SK-N-SH treated with all-trans-retinoic acid at 6 μM for 48 hours (cell line): ENCODE measurements at regions not wholly inside any gene's neighbourhood (a gene's known extent, or its start where the extent isn't known, plus 50 kb on each side); places are given as distances from the start of the nearest gene placed in this dataset.
A peak's percentile ranks its signal among the peaks of the same experiment; 100 is the strongest.

Experiments used
- ATAC-seq: fragments of 200-7000 bp; cut with Tn5 transposase; 3 replicates; pipeline ENCODE4 v1.9.1; 2020; ENCODE audit warnings: mild to moderate bottlenecking, moderate library complexity
- ARNTL ChIP-seq: fragments of 450-650 bp; formaldehyde crosslinking; IDR thresholded peaks from 2 replicates; pipeline ENCODE4 v1.5.0; 2020; ENCODE audit warnings: low read depth, mild to moderate bottlenecking, moderate library complexity, borderline replicate concordance
- BACH2 ChIP-seq: fragments of 250-450 bp; sonication (Bioruptor Pico); IDR thresholded peaks from 2 replicates; pipeline ENCODE4 v1.9.0; 2021; ENCODE audit warnings: mild to moderate bottlenecking, borderline replicate concordance
- ESRRG ChIP-seq: fragments of 250-450 bp; sonication (Bioruptor Pico); IDR thresholded peaks from 2 replicates; pipeline ENCODE4 v1.6.1; 2021; ENCODE audit warnings: mild to moderate bottlenecking
- GLIS3 ChIP-seq: fragments of 250-450 bp; sonication (Bioruptor Pico); IDR thresholded peaks from 2 replicates; pipeline ENCODE4 v1.5.0; 2020; ENCODE audit warnings: mild to moderate bottlenecking, moderate library complexity
- ISL1 ChIP-seq: fragments of 250-450 bp; sonication (Bioruptor Pico); IDR thresholded peaks from 2 replicates; pipeline ENCODE4 v2.1.2; 2022; ENCODE audit warnings: mild to moderate bottlenecking, moderate library complexity
- PPARA ChIP-seq: fragments of 250-450 bp; sonication (Bioruptor Pico); IDR thresholded peaks from 2 replicates; pipeline ENCODE4 v1.5.0; 2020; ENCODE audit warnings: mild to moderate bottlenecking, borderline replicate concordance
- SNAI2 ChIP-seq: fragments of 250-450 bp; sonication (Bioruptor Pico); IDR thresholded peaks from 2 replicates; pipeline ENCODE4 v1.5.0; 2020; ENCODE audit warnings: mild to moderate bottlenecking, moderate library complexity
- TOX ChIP-seq: fragments of 250-450 bp; sonication (Bioruptor Pico); IDR thresholded peaks from 2 replicates; pipeline ENCODE4 v1.8.0; 2021; ENCODE audit warnings: mild to moderate bottlenecking, moderate library complexity, borderline replicate concordance
- ZC3H10 ChIP-seq: fragments of 250-450 bp; sonication (Bioruptor Pico); IDR thresholded peaks from 2 replicates; pipeline ENCODE4 v1.5.1; 2021; ENCODE audit warnings: mild to moderate bottlenecking, moderate library complexity
- ZFP3 ChIP-seq: fragments of 250-450 bp; sonication (Bioruptor Pico); IDR thresholded peaks from 2 replicates; pipeline ENCODE4 v1.5.0; 2020; ENCODE audit warnings: mild to moderate bottlenecking, moderate library complexity
- ZNF565 ChIP-seq: fragments of 450-650 bp; formaldehyde crosslinking; conservative IDR thresholded peaks from 2 replicates; pipeline ENCODE4 v1.5.0; 2020; ENCODE audit warnings: low read depth, mild to moderate bottlenecking, moderate library complexity
- ZNF70 ChIP-seq: fragments of 450-650 bp; formaldehyde crosslinking; IDR thresholded peaks from 2 replicates; pipeline ENCODE4 v1.5.0; 2020; ENCODE audit warnings: mild to moderate bottlenecking, moderate library complexity
- ZNF8 ChIP-seq: fragments of 450-650 bp; formaldehyde crosslinking; IDR thresholded peaks from 2 replicates; pipeline ENCODE4 v1.5.0; 2020; ENCODE audit warnings: mild to moderate bottlenecking, moderate library complexity
- TF ChIP-seq, protein P1 (sequence below): fragments of 250-450 bp; sonication (Bioruptor Pico); IDR thresholded peaks from 2 replicates; pipeline ENCODE4 v1.5.0; 2020; ENCODE audit warnings: mild to moderate bottlenecking, moderate library complexity
- TF ChIP-seq, protein P2 (sequence below): fragments of 250-450 bp; sonication (Bioruptor Pico); IDR thresholded peaks from 2 replicates; pipeline ENCODE4 v1.8.0; 2021; ENCODE audit warnings: low read depth, mild to moderate bottlenecking, moderate library complexity, borderline replicate concordance
- TF ChIP-seq, protein P3 (sequence below): fragments of 250-450 bp; sonication (Bioruptor Pico); IDR thresholded peaks from 2 replicates; pipeline ENCODE4 v1.5.1; 2020; ENCODE audit warnings: low read depth, mild to moderate bottlenecking, moderate library complexity
- TF ChIP-seq, protein P4 (sequence below): fragments of 250-450 bp; sonication (Bioruptor Pico); IDR thresholded peaks from 2 replicates; pipeline ENCODE4 v1.8.0; 2020; ENCODE audit warnings: mild to moderate bottlenecking, moderate library complexity, borderline replicate concordance

DNA sequence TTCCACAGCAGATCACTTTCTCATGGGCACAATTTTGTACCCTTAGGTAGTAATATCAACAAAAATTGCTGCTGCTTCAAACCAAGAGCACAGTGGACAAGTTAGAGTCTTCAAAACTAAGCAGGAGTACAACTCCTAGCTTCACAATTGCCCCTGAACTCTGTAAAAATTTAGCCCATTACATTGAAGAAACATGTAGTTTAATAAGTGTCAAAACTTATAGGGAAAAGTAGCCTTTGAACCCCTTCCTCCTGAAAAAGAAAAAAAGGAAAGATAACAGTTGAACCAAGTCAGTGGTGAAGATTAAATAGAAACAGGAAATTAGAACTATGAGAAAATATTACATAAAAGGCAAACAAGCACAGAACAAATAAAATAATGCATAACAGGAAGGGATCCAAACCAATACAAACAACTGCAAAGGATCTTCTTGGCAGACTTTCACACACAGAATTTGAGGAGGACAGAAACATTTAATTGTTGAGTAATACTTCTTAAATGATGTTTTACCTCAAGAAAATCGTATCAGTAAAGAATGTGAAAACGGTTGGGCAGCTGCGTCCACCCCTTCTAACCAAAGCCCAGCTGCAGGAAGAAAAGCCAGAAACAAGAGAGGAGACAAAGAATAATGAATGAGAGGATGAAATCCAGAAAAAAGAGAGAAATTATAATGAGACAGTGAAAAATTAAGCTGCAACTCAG, 636.0 kb downstream of the NR2F1-AS1 start:
- 0 out of 2 replicates have a peak, but pooled peaks have one; percentile 4 for TF ChIP-seq ISL1 (CRISPR knock-in tag)
- TF ChIP-seq, protein P1, sequence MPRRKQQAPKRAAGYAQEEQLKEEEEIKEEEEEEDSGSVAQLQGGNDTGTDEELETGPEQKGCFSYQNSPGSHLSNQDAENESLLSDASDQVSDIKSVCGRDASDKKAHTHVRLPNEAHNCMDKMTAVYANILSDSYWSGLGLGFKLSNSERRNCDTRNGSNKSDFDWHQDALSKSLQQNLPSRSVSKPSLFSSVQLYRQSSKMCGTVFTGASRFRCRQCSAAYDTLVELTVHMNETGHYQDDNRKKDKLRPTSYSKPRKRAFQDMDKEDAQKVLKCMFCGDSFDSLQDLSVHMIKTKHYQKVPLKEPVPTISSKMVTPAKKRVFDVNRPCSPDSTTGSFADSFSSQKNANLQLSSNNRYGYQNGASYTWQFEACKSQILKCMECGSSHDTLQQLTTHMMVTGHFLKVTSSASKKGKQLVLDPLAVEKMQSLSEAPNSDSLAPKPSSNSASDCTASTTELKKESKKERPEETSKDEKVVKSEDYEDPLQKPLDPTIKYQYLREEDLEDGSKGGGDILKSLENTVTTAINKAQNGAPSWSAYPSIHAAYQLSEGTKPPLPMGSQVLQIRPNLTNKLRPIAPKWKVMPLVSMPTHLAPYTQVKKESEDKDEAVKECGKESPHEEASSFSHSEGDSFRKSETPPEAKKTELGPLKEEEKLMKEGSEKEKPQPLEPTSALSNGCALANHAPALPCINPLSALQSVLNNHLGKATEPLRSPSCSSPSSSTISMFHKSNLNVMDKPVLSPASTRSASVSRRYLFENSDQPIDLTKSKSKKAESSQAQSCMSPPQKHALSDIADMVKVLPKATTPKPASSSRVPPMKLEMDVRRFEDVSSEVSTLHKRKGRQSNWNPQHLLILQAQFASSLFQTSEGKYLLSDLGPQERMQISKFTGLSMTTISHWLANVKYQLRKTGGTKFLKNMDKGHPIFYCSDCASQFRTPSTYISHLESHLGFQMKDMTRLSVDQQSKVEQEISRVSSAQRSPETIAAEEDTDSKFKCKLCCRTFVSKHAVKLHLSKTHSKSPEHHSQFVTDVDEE (CRISPR knock-in tag): no peak
- ATAC-seq: peak; percentile 77

DNA sequence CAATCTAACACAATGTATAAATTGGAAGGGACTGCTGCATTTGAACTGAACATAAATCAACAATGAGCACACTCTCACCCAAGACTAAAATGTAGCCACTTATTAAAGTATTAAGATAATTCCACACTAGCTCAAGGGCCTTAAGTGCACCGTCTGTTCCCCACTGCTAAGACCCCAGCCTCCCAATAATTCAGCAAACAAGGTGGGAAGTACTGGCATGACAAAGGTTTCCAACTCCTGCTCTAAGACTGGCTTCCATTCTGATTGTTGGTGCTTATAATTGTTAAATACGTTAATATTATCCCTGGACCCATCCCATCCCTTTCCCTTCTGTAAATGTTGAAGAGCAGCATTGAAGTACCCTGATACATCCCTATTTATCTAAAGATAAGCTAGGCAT, 636.7 kb downstream of the NR2F1-AS1 start:
- no peak for ATAC-seq
- TF ChIP-seq, protein P2, sequence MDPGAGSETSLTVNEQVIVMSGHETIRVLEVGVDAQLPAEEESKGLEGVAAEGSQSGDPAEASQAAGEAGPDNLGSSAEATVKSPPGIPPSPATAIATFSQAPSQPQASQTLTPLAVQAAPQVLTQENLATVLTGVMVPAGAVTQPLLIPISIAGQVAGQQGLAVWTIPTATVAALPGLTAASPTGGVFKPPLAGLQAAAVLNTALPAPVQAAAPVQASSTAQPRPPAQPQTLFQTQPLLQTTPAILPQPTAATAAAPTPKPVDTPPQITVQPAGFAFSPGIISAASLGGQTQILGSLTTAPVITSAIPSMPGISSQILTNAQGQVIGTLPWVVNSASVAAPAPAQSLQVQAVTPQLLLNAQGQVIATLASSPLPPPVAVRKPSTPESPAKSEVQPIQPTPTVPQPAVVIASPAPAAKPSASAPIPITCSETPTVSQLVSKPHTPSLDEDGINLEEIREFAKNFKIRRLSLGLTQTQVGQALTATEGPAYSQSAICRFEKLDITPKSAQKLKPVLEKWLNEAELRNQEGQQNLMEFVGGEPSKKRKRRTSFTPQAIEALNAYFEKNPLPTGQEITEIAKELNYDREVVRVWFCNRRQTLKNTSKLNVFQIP (CRISPR knock-in tag): no peak
- no peak for TF ChIP-seq BACH2 (CRISPR knock-in tag)
- TF ChIP-seq, protein P3, sequence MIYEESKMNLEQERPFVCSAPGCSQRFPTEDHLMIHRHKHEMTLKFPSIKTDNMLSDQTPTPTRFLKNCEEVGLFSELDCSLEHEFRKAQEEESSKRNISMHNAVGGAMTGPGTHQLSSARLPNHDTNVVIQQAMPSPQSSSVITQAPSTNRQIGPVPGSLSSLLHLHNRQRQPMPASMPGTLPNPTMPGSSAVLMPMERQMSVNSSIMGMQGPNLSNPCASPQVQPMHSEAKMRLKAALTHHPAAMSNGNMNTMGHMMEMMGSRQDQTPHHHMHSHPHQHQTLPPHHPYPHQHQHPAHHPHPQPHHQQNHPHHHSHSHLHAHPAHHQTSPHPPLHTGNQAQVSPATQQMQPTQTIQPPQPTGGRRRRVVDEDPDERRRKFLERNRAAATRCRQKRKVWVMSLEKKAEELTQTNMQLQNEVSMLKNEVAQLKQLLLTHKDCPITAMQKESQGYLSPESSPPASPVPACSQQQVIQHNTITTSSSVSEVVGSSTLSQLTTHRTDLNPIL: no peak
- TF ChIP-seq PPARA (CRISPR knock-in tag): no peak
- no peak for TF ChIP-seq SNAI2 (CRISPR knock-in tag)
- TF ChIP-seq ZNF70: no peak
- no peak for TF ChIP-seq ESRRG (CRISPR knock-in tag)
- no peak for TF ChIP-seq ZFP3 (CRISPR knock-in tag)
- TF ChIP-seq ZC3H10 (CRISPR knock-in tag): no peak
- TF ChIP-seq, protein P4, sequence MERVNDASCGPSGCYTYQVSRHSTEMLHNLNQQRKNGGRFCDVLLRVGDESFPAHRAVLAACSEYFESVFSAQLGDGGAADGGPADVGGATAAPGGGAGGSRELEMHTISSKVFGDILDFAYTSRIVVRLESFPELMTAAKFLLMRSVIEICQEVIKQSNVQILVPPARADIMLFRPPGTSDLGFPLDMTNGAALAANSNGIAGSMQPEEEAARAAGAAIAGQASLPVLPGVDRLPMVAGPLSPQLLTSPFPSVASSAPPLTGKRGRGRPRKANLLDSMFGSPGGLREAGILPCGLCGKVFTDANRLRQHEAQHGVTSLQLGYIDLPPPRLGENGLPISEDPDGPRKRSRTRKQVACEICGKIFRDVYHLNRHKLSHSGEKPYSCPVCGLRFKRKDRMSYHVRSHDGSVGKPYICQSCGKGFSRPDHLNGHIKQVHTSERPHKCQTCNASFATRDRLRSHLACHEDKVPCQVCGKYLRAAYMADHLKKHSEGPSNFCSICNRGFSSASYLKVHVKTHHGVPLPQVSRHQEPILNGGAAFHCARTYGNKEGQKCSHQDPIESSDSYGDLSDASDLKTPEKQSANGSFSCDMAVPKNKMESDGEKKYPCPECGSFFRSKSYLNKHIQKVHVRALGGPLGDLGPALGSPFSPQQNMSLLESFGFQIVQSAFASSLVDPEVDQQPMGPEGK: no peak

DNA sequence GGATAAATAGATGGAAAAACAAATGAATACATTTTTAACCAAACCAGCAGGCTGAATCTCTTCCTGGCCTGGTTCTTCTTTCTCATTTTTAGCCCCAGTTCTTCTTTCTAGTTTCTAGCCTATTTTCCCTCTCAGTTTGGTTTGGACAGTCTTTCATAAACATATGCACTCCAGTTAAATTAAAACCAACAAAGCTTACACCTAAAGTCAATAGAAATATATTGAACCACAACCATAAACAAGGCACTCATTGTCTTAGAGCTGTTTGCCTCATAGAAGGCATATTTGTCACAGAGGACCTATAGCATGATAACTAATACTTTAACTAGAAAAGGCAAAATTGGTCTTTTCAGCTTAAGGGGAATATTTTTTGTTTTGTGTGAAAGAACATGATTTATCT, 638.3 kb downstream of the NR2F1-AS1 start:
- ATAC-seq: no peak
- TF ChIP-seq TOX (no peak), ZNF8 (CRISPR knock-in tag) (no peak), ZC3H10 (CRISPR knock-in tag) (no peak), ZNF70 (no peak), ARNTL (CRISPR knock-in tag) (no peak)
- TF ChIP-seq, protein P1 (CRISPR knock-in tag): no peak

DNA sequence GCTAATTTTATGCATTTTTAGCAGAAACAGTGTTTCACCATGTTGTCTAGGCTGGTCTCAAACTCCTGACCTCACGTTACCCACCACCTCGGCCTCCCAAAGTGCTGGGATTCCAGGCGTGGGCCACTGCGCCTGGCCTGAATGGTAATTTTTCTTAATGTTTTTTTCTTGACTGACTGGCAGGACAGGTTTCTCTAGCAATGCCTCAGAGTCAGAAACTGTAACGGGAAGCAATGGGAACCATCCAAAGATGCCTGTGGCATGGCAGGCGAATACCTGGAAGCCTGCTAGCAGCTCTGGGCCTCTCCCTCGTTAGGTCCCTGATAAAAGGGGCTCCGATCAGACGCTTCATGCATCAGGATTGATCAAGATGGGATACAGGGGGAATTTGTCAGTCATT, 639.2 kb downstream of the NR2F1-AS1 start:
- no peak for ATAC-seq

More for the DNA sequence above, 639.2 kb downstream of the NR2F1-AS1 start:
- TF ChIP-seq, protein P4: no peak
- TF ChIP-seq, protein P2 (CRISPR knock-in tag): no peak
- TF ChIP-seq ZNF565 (CRISPR knock-in tag): no peak
- TF ChIP-seq ZC3H10 (CRISPR knock-in tag): no peak
- no peak for TF ChIP-seq ZNF70
- TF ChIP-seq ESRRG (CRISPR knock-in tag): no peak
- TF ChIP-seq ZNF8 (CRISPR knock-in tag): no peak
- TF ChIP-seq ZFP3 (CRISPR knock-in tag): no peak
- TF ChIP-seq GLIS3 (CRISPR knock-in tag): no peak
- TF ChIP-seq, all 23 proteins: peak for 0
